Mucosa of descending colon (tissue), 3 donors: ENCODE measurements at regions not wholly inside any gene's neighbourhood (a gene's known extent, or its start where the extent isn't known, plus 50 kb on each side); places are given as distances from the start of the nearest gene placed in this dataset.

Source experiments
- ATAC-seq: fragments of 200-7000 bp; cut with Tn5 transposase; one replicate; pipeline ENCODE4 v1.9.1; 2020; ENCODE audit warnings: mild to moderate bottlenecking, moderate library complexity
- DNase-seq, 3 donors: peaks; one replicate each; pipeline ENCODE4 v3.0.0-alpha.2; 2020
- H3K36me3 ChIP-seq: fragments of 200-600 bp; one replicate; pipeline ENCODE4 v1.8.0; 2021; ENCODE audit warnings: low read depth, mild to moderate bottlenecking
- H3K4me1 ChIP-seq: fragments of 200-600 bp; one replicate; pipeline ENCODE4 v1.8.0; 2021; ENCODE audit warnings: low read depth, mild to moderate bottlenecking
- H3K4me3 ChIP-seq: fragments of 200-600 bp; one replicate; pipeline ENCODE4 v1.8.0; 2021; ENCODE audit warnings: mild to moderate bottlenecking
- H3K9me3 ChIP-seq: fragments of 200-600 bp; one replicate; pipeline ENCODE4 v1.8.0; 2021; ENCODE audit warnings: mild to moderate bottlenecking
- CTCF ChIP-seq: fragments of 200-600 bp; IDR thresholded peaks from one replicate; pipeline ENCODE4 v1.8.0; 2022; ENCODE audit warnings: antibody characterized with exemption, mild to moderate bottlenecking
- intact Hi-C, 2 donors: fragments of 100-400 bp; cut with DNase I in 1 of 2; cut with micrococcal nuclease in 1 of 2; formaldehyde crosslinking; loops; one replicate each; pipeline versions ENCODE4 v1.11.0 to v1.11.1; 2022; cut with DNase I, micrococcal nuclease
- donor health status: DM: no; HTN: no; CAD: no; lungs with moderate emphysema.
- donor health status: DM: no; HTN: no; CAD: no.
- donor health status: DM: no; HTN: yes; CAD: no.

GRCh38 chr2:144249035-144249637, 270.8 kb downstream of the ZEB2 start:
- no peak for ATAC-seq
- no peak for DNase-seq
- TF ChIP-seq CTCF, result no peak
- H3K36me3 ChIP-seq, result no peaks in the 10 kb centered on the region
- peaks cover 18% of the 10 kb centered on the region for H3K9me3 ChIP-seq
- intact Hi-C loops, result no loop called here
- H3K4me3 ChIP-seq, result no peak overlapping the region
- H3K4me1 ChIP-seq, result no peaks in the 10 kb centered on the region

- intact Hi-C loops, result no loop called here
- peaks cover 12% of the 10 kb centered on the region for H3K9me3 ChIP-seq
- no peak for ATAC-seq
- H3K36me3 ChIP-seq, result no peaks in the 10 kb centered on the region
- no peaks in the 10 kb centered on the region for H3K4me1 ChIP-seq
- TF ChIP-seq CTCF, result no peak
- no peak for DNase-seq
- H3K4me3 ChIP-seq, result no peak overlapping the region
These were observed 271.4 kb downstream of the ZEB2 start for GRCh38 chr2:144248350-144249034.

- no peak overlapping the region for H3K4me3 ChIP-seq
- H3K9me3 ChIP-seq, result no peaks in the 10 kb centered on the region
- DNase-seq (no peak), ATAC-seq (no peak)
- TF ChIP-seq CTCF, result no peak
- H3K36me3 ChIP-seq, result no peaks in the 10 kb centered on the region
- no peaks in the 10 kb centered on the region for H3K4me1 ChIP-seq
- intact Hi-C loops, result no loop called here
These were observed 275.0 kb downstream of the ZEB2 start for GRCh38 chr2:144244938-144245337.

- intact Hi-C loops, result no loop called here
- no peak for TF ChIP-seq CTCF
- H3K4me1 ChIP-seq, result no peaks in the 10 kb centered on the region
- DNase-seq (no peak), ATAC-seq (no peak)
- no peaks in the 10 kb centered on the region for H3K36me3 ChIP-seq
- H3K9me3 ChIP-seq, result no peaks in the 10 kb centered on the region
- no peak overlapping the region for H3K4me3 ChIP-seq
These were observed 277.6 kb downstream of the ZEB2 start for GRCh38 chr2:144242311-144242710.

GRCh38 chr2:144241801-144242200, 278.1 kb downstream of the ZEB2 start:
- ATAC-seq (no peak), DNase-seq (no peak)
- H3K9me3 ChIP-seq, result no peaks in the 10 kb centered on the region
- H3K4me1 ChIP-seq, result no peaks in the 10 kb centered on the region
- intact Hi-C loops, result no loop called here
- H3K36me3 ChIP-seq, result no peaks in the 10 kb centered on the region
- TF ChIP-seq CTCF, result no peak
- no peak overlapping the region for H3K4me3 ChIP-seq
